ENCODE measurements at regions not wholly inside any gene's neighbourhood (a gene's known extent, or its start where the extent isn't known, plus 50 kb on each side); places are given as distances from the start of the nearest gene placed in this dataset.

- Histone ChIP-seq H2AFZ (ENCODE audit: low read depth, low read length) (no peak overlapping the region), H3K36me3 (replicated peaks; ENCODE audit: low read depth, low read length) (no peaks in the 10 kb centered on the region), H3K4me3 (ENCODE audit: low read length) (no peak overlapping the region), H3K79me2 (ENCODE audit: low read length) (no peaks in the 10 kb centered on the region), H3K9ac (ENCODE audit: low read length) (no peak overlapping the region), H3K4me1 (ENCODE audit: low read length) (no peaks in the 10 kb centered on the region), H3K9me3 (ENCODE audit: insufficient read depth, low read length) (no peaks in the 10 kb centered on the region), H3K4me2 (ENCODE audit: low read length) (no peak overlapping the region), H3K27me3 (ENCODE audit: low read depth, low read length) (no peaks in the 10 kb centered on the region), H4K20me1 (ENCODE audit: insufficient read depth, low read length) (no peaks in the 10 kb centered on the region), H3K27ac (ENCODE audit: low read length) (no peak overlapping the region)
- no peak for TF ChIP-seq EZH2phosphoT487 (IDR thresholded peaks at IDR 0.05; ENCODE audit: low read depth)
- TF ChIP-seq CTCF (IDR thresholded peaks at IDR 0.05; ENCODE audit: low read depth, low read length): no peak
These were observed 221.8 kb downstream of the GLRX3 start for GRCh38 chr10:130357951-130358350.

- H2AFZ ChIP-seq (ENCODE audit: low read depth, low read length): no peak overlapping the region
- no peak for TF ChIP-seq EZH2phosphoT487 (IDR thresholded peaks at IDR 0.05; ENCODE audit: low read depth)
- no peak for TF ChIP-seq CTCF (IDR thresholded peaks at IDR 0.05; ENCODE audit: low read depth, low read length)
- H4K20me1 ChIP-seq (ENCODE audit: insufficient read depth, low read length): no peaks in the 10 kb centered on the region
- no peak overlapping the region for H3K4me3 ChIP-seq (ENCODE audit: low read length)
- H3K4me1 ChIP-seq (ENCODE audit: low read length): no peaks in the 10 kb centered on the region
- H3K36me3 ChIP-seq (replicated peaks; ENCODE audit: low read depth, low read length): no peaks in the 10 kb centered on the region
- H3K79me2 ChIP-seq (ENCODE audit: low read length): no peaks in the 10 kb centered on the region
- no peaks in the 10 kb centered on the region for H3K27me3 ChIP-seq (ENCODE audit: low read depth, low read length)
- H3K27ac ChIP-seq (ENCODE audit: low read length): no peak overlapping the region
- no peak overlapping the region for H3K9ac ChIP-seq (ENCODE audit: low read length)
- H3K4me2 ChIP-seq (ENCODE audit: low read length): no peak overlapping the region
- H3K9me3 ChIP-seq (ENCODE audit: insufficient read depth, low read length): no peaks in the 10 kb centered on the region
These were observed 222.9 kb downstream of the GLRX3 start for GRCh38 chr10:130358981-130359650.

- H3K9me3 ChIP-seq (ENCODE audit: insufficient read depth, low read length): no peaks in the 10 kb centered on the region
- no peak overlapping the region for H3K27ac ChIP-seq (ENCODE audit: low read length)
- no peak overlapping the region for H3K4me2 ChIP-seq (ENCODE audit: low read length)
- no peak overlapping the region for H2AFZ ChIP-seq (ENCODE audit: low read depth, low read length)
- no peaks in the 10 kb centered on the region for H3K36me3 ChIP-seq (replicated peaks; ENCODE audit: low read depth, low read length)
- no peak overlapping the region for H3K9ac ChIP-seq (ENCODE audit: low read length)
- no peaks in the 10 kb centered on the region for H3K27me3 ChIP-seq (ENCODE audit: low read depth, low read length)
- H4K20me1 ChIP-seq (ENCODE audit: insufficient read depth, low read length): no peaks in the 10 kb centered on the region
- no peaks in the 10 kb centered on the region for H3K79me2 ChIP-seq (ENCODE audit: low read length)
- TF ChIP-seq CTCF (IDR thresholded peaks at IDR 0.05; ENCODE audit: low read depth, low read length) (no peak), EZH2phosphoT487 (IDR thresholded peaks at IDR 0.05; ENCODE audit: low read depth) (no peak)
- no peaks in the 10 kb centered on the region for H3K4me1 ChIP-seq (ENCODE audit: low read length)
- no peak overlapping the region for H3K4me3 ChIP-seq (ENCODE audit: low read length)
These were observed 223.5 kb downstream of the GLRX3 start for GRCh38 chr10:130359711-130360110.

- H2AFZ ChIP-seq (ENCODE audit: low read depth, low read length): no peak overlapping the region
- H4K20me1 ChIP-seq (ENCODE audit: insufficient read depth, low read length): no peaks in the 10 kb centered on the region
- H3K27me3 ChIP-seq (ENCODE audit: low read depth, low read length): no peaks in the 10 kb centered on the region
- H3K36me3 ChIP-seq (replicated peaks; ENCODE audit: low read depth, low read length): no peaks in the 10 kb centered on the region
- no peak overlapping the region for H3K9ac ChIP-seq (ENCODE audit: low read length)
- H3K4me2 ChIP-seq (ENCODE audit: low read length): no peak overlapping the region
- H3K9me3 ChIP-seq (ENCODE audit: insufficient read depth, low read length): no peaks in the 10 kb centered on the region
- H3K4me3 ChIP-seq (ENCODE audit: low read length): no peak overlapping the region
- no peaks in the 10 kb centered on the region for H3K79me2 ChIP-seq (ENCODE audit: low read length)
- TF ChIP-seq EZH2phosphoT487 (IDR thresholded peaks at IDR 0.05; ENCODE audit: low read depth) (no peak), CTCF (IDR thresholded peaks at IDR 0.05; ENCODE audit: low read depth, low read length) (no peak)
- H3K27ac ChIP-seq (ENCODE audit: low read length): no peak overlapping the region
- H3K4me1 ChIP-seq (ENCODE audit: low read length): no peaks in the 10 kb centered on the region
These were observed 224.7 kb downstream of the GLRX3 start for GRCh38 chr10:130360826-130361311.

All from OCI-LY3 (cell line).